ENCODE measurements at regions not wholly inside any gene's neighbourhood (a gene's known extent, or its start where the extent isn't known, plus 50 kb on each side); places are given as distances from the start of the nearest gene placed in this dataset.

DNA sequence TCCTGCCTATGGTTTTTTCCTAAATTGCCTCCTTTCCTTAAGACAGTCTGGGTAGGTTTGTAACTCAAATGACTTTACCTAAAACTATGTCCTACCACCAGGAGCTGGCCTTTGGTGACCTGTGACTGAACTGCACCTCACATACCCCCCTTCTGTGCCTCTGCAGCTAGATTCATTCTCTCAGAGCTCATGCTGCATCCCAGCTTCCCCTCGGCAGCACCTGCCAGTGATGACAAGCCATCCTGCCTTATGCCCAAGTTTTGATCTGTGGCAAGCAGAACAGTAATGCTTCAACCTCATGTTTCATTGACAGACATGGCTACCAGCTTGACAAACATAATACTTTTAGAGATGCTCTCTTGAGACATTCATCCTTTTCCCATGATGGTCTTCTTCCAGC is 141.9 kb downstream of the TSEN15 start (continued):
- TF ChIP-seq PATZ1 (CRISPR knock-in tag; IDR thresholded peaks at IDR 0.05), result no peak
- TF ChIP-seq RCOR2 (CRISPR knock-in tag; IDR thresholded peaks at IDR 0.05), result no peak

GRCh38 chr1:184194236-184194635 is 142.7 kb downstream of the TSEN15 start:
- Histone ChIP-seq H3K27me3 (ENCODE audit: control insufficient read depth in 1 of 2, insufficient read depth in 2 of 2, low read length in 2 of 2) (peaks cover 0 to 1% of the 10 kb centered on the region in 2 experiments; a peak in 1 of 5 replicates), H3K79me2 (ENCODE audit: insufficient read depth, low read length) (no peaks in the 10 kb centered on the region), H3K4me1 (ENCODE audit: insufficient read depth, low read length) (no peaks in the 10 kb centered on the region), H3K4me3 (replicated peaks in 1 of 3; ENCODE audit: insufficient read depth in 1 of 3, low read depth in 2 of 3, low read length in 3 of 3) (no peak overlapping the region), H3K4me2 (ENCODE audit: low read depth, low read length) (no peak overlapping the region), H3K36me3 (replicated peaks in 1 of 2; ENCODE audit: control insufficient read depth in 1 of 2, insufficient read depth in 2 of 2, low read length in 2 of 2) (no peaks in the 10 kb centered on the region), H3K27ac (ENCODE audit: extremely low read length, insufficient read depth, low read length) (no peak overlapping the region), H4K20me1 (ENCODE audit: insufficient read depth, low read length) (no peaks in the 10 kb centered on the region), H2AFZ (ENCODE audit: low read length) (no peak overlapping the region), H3K9ac (ENCODE audit: insufficient read depth, low read depth, low read length) (no peak overlapping the region), H3K9me3 (ENCODE audit: low read length) (no peaks in the 10 kb centered on the region)
- intact Hi-C loops (cut with micrococcal nuclease; ENCODE audit: unreplicated experiment), result no loop called here
- CTCF ChIA-PET (ENCODE audit: low intra/inter-chr PET ratio, low total read pairs), result no interaction called here
- POLR2A ChIA-PET, result no interaction called here
- no TSS peak for BruUV-seq (replicated peaks)
- no peak for TF ChIP-seq TARDBP (CRISPR knock-in tag; IDR thresholded peaks at IDR 0.05)
- no peak for TF ChIP-seq ZNF788 (CRISPR knock-in tag; IDR thresholded peaks at IDR 0.05; ENCODE audit: borderline replicate concordance)
- TF ChIP-seq REXO4 (CRISPR knock-in tag; IDR thresholded peaks at IDR 0.05; ENCODE audit: borderline replicate concordance), result no peak
- no peak for TF ChIP-seq HNRNPL (IDR thresholded peaks at IDR 0.05; ENCODE audit: low read depth, low read length)
- no peak for TF ChIP-seq ZNF572 (CRISPR knock-in tag; IDR thresholded peaks at IDR 0.05)
- no peak for TF ChIP-seq TRIM24 (CRISPR knock-in tag; IDR thresholded peaks at IDR 0.05)
- TF ChIP-seq KMT2A (CRISPR knock-in tag; IDR thresholded peaks at IDR 0.05), result no peak
- TF ChIP-seq ZBTB39 (CRISPR knock-in tag; IDR thresholded peaks at IDR 0.05), result no peak
- no peak for TF ChIP-seq ZNF280D (CRISPR knock-in tag; IDR thresholded peaks at IDR 0.05)
- no peak for TF ChIP-seq ZNF292 (CRISPR knock-in tag; IDR thresholded peaks at IDR 0.05; ENCODE audit: borderline replicate concordance, low read depth)
- TF ChIP-seq HMG20A (CRISPR knock-in tag; IDR thresholded peaks at IDR 0.05; ENCODE audit: borderline replicate concordance), result no peak
- TF ChIP-seq ZNF558 (CRISPR knock-in tag; IDR thresholded peaks at IDR 0.05; ENCODE audit: borderline replicate concordance), result no peak
- no peak for TF ChIP-seq BRD4 (CRISPR knock-in tag; IDR thresholded peaks at IDR 0.05)
- no peak for TF ChIP-seq ZNF235 (CRISPR knock-in tag; IDR thresholded peaks at IDR 0.05; ENCODE audit: borderline replicate concordance)
- ATAC-seq (no peak), DNase-seq (ENCODE audit: low spot score) (no peak), FAIRE-seq (no peak)
- 0% methylated on average over 2 of the region's 2 CpGs for WGBS (ENCODE audit: low lambda C conversion rate)
- in situ Hi-C loops (cut with HindIII; ENCODE audit: extremely low pct_ligation_motif_present, low pct_unique_long_range_greater_than_20kb), result no loop called here
